HG03571 (cell line): ENCODE measurements at regions not wholly inside any gene's neighbourhood (a gene's known extent, or its start where the extent isn't known, plus 50 kb on each side); places are given as distances from the start of the nearest gene placed in this dataset.
"Not testable (repeated sequence)": the region's sequence is repeated elsewhere in the genome, so short reads cannot be mapped to it uniquely, and the experiment has no call there.

Source experiments
- ATAC-seq: cut with Tn5 transposase; IDR thresholded peaks from one replicate; pipeline ENCODE4 v1.9.1; 2021; ENCODE audit not compliant: unreplicated experiment

DNA sequence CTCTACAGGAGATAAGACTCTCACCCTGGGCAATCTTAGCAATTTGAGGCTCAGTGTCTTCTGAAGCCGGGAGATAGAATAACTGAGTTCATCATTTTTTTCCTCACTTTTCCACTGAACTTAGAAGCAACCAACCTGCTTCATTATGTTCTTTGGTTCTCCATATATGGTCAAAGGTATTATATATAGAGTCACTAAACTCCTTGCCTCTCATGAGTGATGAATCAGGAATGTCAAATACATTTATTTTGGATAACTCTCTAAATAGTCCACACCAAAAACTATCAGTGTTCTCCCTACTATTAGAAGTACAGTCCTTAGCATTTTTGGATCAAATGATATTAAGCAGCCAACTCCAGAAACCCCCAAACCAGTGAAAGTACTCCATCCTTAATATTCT, 421.5 kb upstream of the EPHA5 start:
- ATAC-seq, result no peak

DNA sequence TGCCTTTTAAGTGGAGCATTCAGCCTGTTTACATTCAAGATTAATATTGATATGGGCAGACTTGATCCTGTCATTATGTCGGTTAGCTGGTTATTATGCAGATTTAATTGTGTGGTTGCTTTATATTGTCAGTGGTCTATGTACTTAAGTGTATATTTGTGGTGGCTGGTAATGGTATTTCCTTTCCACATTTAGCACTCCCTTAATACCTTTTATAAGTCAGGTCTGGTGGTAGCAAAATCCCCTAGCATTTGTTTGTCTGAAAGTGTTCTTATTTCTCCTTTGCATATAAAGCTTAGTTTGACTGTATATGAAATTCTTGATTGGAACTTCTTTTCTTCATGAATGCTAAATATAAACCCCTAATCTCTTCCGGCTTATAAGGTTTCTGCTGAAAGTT, 403.7 kb upstream of the EPHA5 start:
- no peak for ATAC-seq

- no peak for ATAC-seq
Measured at GRCh38 chr4:66071911-66072310, 401.6 kb upstream of the EPHA5 start.

DNA sequence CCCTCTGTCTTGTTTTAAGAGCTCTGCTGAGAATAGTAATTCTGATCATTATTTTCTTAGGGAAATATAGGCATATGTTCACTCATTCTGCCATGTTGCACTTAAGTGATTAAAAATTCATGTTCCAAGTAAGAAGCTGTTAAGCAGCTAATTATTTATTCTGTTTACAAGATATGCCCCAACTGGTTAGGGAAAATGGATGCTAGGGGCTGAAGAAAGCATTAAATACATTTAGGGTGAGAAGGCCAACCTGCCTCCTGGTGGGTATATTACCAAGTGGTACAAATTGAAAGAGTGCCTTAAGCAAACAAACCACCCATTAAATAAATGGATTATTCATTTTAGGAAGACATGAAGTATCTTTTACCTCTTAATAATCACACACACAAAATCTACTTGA, 392.6 kb upstream of the EPHA5 start:
- no peak for ATAC-seq

DNA sequence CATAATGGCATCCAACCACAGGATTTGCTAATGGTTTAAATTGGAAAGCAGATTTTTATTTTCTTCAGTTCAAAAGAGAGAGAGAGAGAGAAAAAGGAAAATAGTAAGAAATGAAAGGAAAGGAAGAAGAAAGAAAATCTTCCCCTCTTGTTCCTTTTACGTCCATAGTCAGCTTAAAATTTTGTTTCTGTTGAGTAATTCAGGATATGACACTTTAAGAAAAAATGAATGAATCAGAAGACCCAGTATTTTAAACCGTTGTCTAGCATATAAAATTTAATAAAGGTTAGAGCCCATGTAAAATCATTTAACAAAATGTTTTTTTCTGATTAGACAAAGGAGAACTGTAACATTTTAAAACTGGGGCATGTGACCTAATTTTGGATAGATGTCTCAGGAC, 391.8 kb upstream of the EPHA5 start:
- no peak for ATAC-seq

DNA sequence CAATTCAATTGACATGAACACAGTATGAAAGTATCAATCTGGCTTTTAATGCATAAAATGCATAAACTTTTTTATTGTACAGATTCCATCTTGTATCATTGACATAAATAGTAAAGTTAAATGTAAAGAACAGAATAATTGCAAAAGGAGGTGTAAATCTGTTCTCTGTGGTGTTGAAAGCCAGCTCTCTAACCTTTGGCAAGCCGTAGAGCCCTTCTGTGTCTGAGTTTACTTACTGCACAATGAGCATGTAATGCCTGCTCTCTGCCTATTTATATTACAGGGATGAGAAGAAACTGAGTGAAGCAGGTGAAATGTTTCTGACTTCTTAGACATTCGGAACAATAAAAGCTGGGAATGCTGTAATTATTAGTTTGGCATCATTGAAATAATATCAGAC, 389.3 kb upstream of the EPHA5 start:
- no peak for ATAC-seq

GRCh38 chr4:66059136-66059535, 388.8 kb upstream of the EPHA5 start:
- ATAC-seq, result no peak

- no peak for ATAC-seq
Measured at GRCh38 chr4:66055999-66056398, 385.7 kb upstream of the EPHA5 start.

- ATAC-seq, result no peak
Measured at GRCh38 chr4:66052426-66052825, 382.1 kb upstream of the EPHA5 start.

- no peak for ATAC-seq
Measured at GRCh38 chr4:66048861-66049260, 378.6 kb upstream of the EPHA5 start.

DNA sequence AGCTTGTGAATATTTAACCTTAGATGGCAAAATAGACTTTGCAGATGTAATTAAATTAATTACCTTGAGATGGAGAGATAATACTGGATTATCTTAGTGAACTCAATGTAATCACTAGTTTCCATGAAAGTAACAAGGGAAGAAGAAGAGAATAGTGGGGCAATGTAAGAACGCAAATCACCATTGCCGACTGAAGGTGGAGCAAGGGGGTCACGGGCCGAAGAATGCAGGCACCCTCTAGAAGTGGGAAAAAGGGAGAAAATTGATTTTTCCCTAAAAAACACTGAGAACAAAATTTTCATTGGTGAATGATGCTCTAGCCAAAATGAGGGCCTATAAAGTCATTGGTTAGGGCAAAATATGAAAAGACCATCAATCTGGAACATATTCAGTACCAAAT, 375.6 kb upstream of the EPHA5 start:
- ATAC-seq, result no peak

- no peak for ATAC-seq
Measured at GRCh38 chr4:66035701-66036100, 365.4 kb upstream of the EPHA5 start.

GRCh38 chr4:66034671-66035070, 364.4 kb upstream of the EPHA5 start:
- no peak for ATAC-seq

- no peak for ATAC-seq
Measured at GRCh38 chr4:66034262-66034661, 364.0 kb upstream of the EPHA5 start.

DNA sequence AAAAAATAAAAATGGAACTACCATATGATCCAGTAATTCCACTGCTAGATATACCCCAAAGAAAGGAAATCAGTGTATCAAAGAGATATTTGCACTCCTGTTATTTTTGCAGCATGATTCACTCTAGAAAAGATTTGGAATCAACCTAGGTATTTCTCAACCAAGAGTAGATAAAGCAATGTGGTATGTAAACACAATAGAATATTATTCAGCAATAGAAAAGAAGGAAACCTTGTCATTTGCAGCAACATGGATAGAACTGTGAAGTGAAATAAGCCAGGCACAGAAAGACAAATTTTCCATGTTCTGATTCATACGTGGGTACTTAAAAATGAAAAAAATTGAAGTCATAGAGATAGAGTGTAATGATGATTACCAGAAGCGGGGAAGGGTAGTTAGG, 362.3 kb upstream of the EPHA5 start:
- ATAC-seq, result no peak

GRCh38 chr4:66028668-66029067, 358.4 kb upstream of the EPHA5 start:
- ATAC-seq, result no peak

DNA sequence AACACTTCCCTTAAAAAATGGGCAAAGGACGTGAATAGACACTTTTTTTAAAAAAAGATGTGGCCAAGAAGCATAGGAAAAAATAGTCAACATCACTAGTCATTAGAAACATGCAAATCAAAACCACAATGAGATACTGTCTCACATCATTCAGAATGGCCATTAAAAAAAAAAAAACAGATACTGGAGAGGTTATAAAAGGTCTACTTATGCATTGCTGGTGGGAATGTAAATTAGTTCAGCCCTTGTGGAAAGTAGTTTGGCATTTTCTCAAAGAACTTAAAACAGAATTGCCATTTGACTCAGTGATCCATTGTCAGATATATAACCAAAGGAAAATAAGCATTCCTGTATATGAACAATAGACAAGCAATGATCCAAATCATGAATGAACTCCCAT, 352.8 kb upstream of the EPHA5 start:
- no peak for ATAC-seq

GRCh38 chr4:66017671-66018070, 347.4 kb upstream of the EPHA5 start:
- ATAC-seq, result no peak

DNA sequence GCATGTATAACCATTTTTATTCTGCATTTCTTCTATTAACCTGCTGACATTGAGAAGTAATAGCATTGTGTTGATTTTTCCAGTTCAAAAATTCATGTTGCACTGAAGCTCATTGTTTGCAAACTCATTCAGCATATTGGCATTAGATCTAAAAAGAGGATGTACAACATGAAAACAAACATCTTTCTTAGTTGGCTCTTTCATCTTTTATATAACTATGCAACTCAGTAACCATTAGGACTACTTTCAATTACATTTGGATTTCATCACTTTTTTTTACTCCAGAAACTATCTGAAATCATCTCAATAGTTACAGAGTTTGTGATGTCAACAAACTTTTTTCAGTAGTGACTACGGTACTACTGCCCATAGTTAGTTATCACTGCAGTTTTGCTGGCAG, 346.0 kb upstream of the EPHA5 start:
- ATAC-seq, result no peak

DNA sequence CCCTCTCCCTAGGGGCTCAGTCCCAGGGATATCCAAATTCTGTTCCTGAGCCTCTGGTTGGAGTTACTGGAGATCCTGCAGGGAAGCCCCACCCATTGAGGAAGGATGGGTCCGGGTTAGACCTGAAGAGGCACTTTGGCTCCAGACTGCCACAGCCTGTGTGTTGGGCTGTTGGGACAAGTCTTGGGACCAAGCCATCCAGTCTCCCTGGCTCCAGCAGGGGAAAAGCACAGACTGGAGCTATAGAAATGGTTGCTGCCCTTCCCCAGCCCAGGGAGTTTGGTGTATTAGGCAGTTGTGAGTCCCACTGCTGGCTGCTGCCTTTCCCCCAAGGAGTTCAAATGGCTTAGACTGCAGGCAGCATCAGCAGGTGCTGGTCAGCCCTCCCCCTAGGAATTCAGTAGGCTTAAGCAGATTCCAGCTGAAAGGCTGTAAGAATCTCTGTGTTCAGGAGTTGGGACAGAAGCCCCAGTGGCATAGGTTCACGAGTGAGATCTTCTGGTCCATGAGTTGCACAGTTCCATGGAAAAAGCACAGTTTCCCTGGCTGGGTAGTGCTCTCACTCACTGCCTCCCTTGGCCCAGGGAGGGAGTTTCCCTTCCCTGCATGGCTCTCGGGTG, 344.0 kb upstream of the EPHA5 start:
- no peak for ATAC-seq

GRCh38 chr4:66000510-66001117, 330.3 kb upstream of the EPHA5 start:
- ATAC-seq, result no peak

GRCh38 chr4:65999518-65999871, 329.2 kb upstream of the EPHA5 start:
- no peak for ATAC-seq

GRCh38 chr4:65998807-65999517, 328.7 kb upstream of the EPHA5 start:
- not testable (repeated sequence) for ATAC-seq
